Urothelium cell line (cell line): ENCODE measurements at regions not wholly inside any gene's neighbourhood (a gene's known extent, or its start where the extent isn't known, plus 50 kb on each side); places are given as distances from the start of the nearest gene placed in this dataset.

Source experiments
- DNase-seq: peaks from one replicate; pipeline ENCODE4 v3.0.0; 2011; ENCODE audit warnings: low spot score, mixed read lengths
- FAIRE-seq: peaks from 2 replicates; lab custom pipeline; 2011; peaks lifted over from hg19 to GRCh38; lab: Jason Lieb, UNC

GRCh38 chr2:238730001-238730669, 117.8 kb upstream of the TWIST2 start:
- DNase-seq, result no peak
- FAIRE-seq, result no peak

- DNase-seq (no peak), FAIRE-seq (no peak)
Observed at GRCh38 chr2:238730881-238731280, 117.0 kb upstream of the TWIST2 start.

GRCh38 chr2:238731961-238732360, 115.9 kb upstream of the TWIST2 start:
- DNase-seq (no peak), FAIRE-seq (no peak)

- FAIRE-seq (no peak), DNase-seq (no peak)
Observed at GRCh38 chr2:238738917-238739316, 109.0 kb upstream of the TWIST2 start.

GRCh38 chr2:238739668-238740067, 108.2 kb upstream of the TWIST2 start:
- FAIRE-seq, result no peak
- DNase-seq, result no peak

GRCh38 chr2:238741277-238741676, 106.6 kb upstream of the TWIST2 start:
- FAIRE-seq (no peak), DNase-seq (no peak)

GRCh38 chr2:238742066-238742465, 105.8 kb upstream of the TWIST2 start:
- no peak for DNase-seq
- FAIRE-seq, result no peak

GRCh38 chr2:238742664-238743063, 105.2 kb upstream of the TWIST2 start:
- no peak for FAIRE-seq

GRCh38 chr2:238743243-238744065, 104.4 kb upstream of the TWIST2 start:
- FAIRE-seq (no peak), DNase-seq (no peak)

More at GRCh38 chr2:238742664-238743063, 105.2 kb upstream of the TWIST2 start:
- no peak for DNase-seq

- no peak for FAIRE-seq
- DNase-seq, result no peak
Observed at GRCh38 chr2:238744951-238745350, 102.9 kb upstream of the TWIST2 start.

- FAIRE-seq (no peak), DNase-seq (no peak)
Observed at GRCh38 chr2:238745997-238746396, 101.9 kb upstream of the TWIST2 start.

GRCh38 chr2:238747114-238747513, 100.8 kb upstream of the TWIST2 start:
- FAIRE-seq (no peak), DNase-seq (no peak)

GRCh38 chr2:238747557-238747956, 100.3 kb upstream of the TWIST2 start:
- FAIRE-seq (peak; percentile 96), DNase-seq (no peak)

- no peak for FAIRE-seq
Observed at GRCh38 chr2:238750212-238750904, 97.5 kb upstream of the TWIST2 start.

GRCh38 chr2:238754259-238754658, 93.6 kb upstream of the TWIST2 start:
- FAIRE-seq (no peak), DNase-seq (no peak)

More at GRCh38 chr2:238750212-238750904, 97.5 kb upstream of the TWIST2 start:
- DNase-seq, result no peak

- FAIRE-seq (no peak), DNase-seq (peak; percentile 62)
Observed at GRCh38 chr2:238761868-238762267, 86.0 kb upstream of the TWIST2 start.

GRCh38 chr2:238763471-238763995, 84.4 kb upstream of the TWIST2 start:
- no peak for DNase-seq
- no peak for FAIRE-seq

- FAIRE-seq (no peak), DNase-seq (no peak)
Observed at GRCh38 chr2:238765590-238765989, 82.3 kb upstream of the TWIST2 start.

- no peak for FAIRE-seq
Observed at GRCh38 chr2:238771218-238771617, 76.7 kb upstream of the TWIST2 start.

GRCh38 chr2:238771639-238772038, 76.2 kb upstream of the TWIST2 start:
- FAIRE-seq (no peak), DNase-seq (no peak)

More at GRCh38 chr2:238771218-238771617, 76.7 kb upstream of the TWIST2 start:
- no peak for DNase-seq

- FAIRE-seq (no peak), DNase-seq (no peak)
Observed at GRCh38 chr2:238772635-238773297, 75.1 kb upstream of the TWIST2 start.
